ENCODE measurements at regions not wholly inside any gene's neighbourhood (a gene's known extent, or its start where the extent isn't known, plus 50 kb on each side); places are given as distances from the start of the nearest gene placed in this dataset.

- Mint-ChIP-seq H3K27ac (ENCODE audit: unreplicated experiment) (no peak overlapping the region), H3K9me3 (no peaks in the 10 kb centered on the region), H3K4me3 (no peak overlapping the region), H3K4me1 (no peaks in the 10 kb centered on the region), H3K36me3 (ENCODE audit: low read depth) (no peaks in the 10 kb centered on the region), H3K27me3 (ENCODE audit: low read depth) (no peaks in the 10 kb centered on the region)
- no peak for DNase-seq (ENCODE audit: low read depth, low spot score)
- TF ChIP-seq, protein P1, sequence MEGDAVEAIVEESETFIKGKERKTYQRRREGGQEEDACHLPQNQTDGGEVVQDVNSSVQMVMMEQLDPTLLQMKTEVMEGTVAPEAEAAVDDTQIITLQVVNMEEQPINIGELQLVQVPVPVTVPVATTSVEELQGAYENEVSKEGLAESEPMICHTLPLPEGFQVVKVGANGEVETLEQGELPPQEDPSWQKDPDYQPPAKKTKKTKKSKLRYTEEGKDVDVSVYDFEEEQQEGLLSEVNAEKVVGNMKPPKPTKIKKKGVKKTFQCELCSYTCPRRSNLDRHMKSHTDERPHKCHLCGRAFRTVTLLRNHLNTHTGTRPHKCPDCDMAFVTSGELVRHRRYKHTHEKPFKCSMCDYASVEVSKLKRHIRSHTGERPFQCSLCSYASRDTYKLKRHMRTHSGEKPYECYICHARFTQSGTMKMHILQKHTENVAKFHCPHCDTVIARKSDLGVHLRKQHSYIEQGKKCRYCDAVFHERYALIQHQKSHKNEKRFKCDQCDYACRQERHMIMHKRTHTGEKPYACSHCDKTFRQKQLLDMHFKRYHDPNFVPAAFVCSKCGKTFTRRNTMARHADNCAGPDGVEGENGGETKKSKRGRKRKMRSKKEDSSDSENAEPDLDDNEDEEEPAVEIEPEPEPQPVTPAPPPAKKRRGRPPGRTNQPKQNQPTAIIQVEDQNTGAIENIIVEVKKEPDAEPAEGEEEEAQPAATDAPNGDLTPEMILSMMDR (conservative IDR thresholded peaks at IDR 0.05), result no peak
These were observed 95.7 kb upstream of the C3orf80 start for GRCh38 chr3:160129459-160130061.

DNA sequence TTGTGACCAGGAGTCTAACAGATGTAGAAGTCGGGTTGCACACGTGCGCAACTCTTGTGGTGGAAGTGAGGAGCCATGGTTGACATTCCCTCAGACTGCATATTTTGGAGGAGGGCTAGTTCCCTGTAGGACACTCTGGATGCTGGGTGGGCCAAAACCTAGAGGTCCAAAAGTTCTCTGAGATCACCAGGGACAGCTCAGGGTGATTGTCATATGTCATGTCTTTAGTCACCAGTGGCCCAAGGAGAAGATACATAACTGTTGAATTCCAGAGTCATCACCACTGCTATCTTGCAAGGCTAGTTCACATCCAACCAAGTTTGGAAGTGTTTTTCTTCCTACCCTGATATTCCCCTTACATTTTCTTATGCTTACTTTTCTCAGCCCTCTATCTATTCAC, 95.2 kb upstream of the C3orf80 start:
- Mint-ChIP-seq H3K27ac (ENCODE audit: unreplicated experiment) (no peak overlapping the region), H3K4me1 (no peaks in the 10 kb centered on the region), H3K36me3 (ENCODE audit: low read depth) (no peaks in the 10 kb centered on the region), H3K4me3 (no peak overlapping the region), H3K27me3 (ENCODE audit: low read depth) (no peaks in the 10 kb centered on the region), H3K9me3 (no peaks in the 10 kb centered on the region)
- DNase-seq (ENCODE audit: low read depth, low spot score), result no peak
- TF ChIP-seq, protein P1 (conservative IDR thresholded peaks at IDR 0.05), result no peak

- Mint-ChIP-seq H3K27ac (ENCODE audit: unreplicated experiment) (no peak overlapping the region), H3K9me3 (no peaks in the 10 kb centered on the region), H3K36me3 (ENCODE audit: low read depth) (no peaks in the 10 kb centered on the region), H3K27me3 (ENCODE audit: low read depth) (no peaks in the 10 kb centered on the region), H3K4me3 (no peak overlapping the region), H3K4me1 (no peaks in the 10 kb centered on the region)
- no peak for DNase-seq (ENCODE audit: low read depth, low spot score)
- TF ChIP-seq, protein P1 (conservative IDR thresholded peaks at IDR 0.05), result no peak
These were observed 94.3 kb upstream of the C3orf80 start for GRCh38 chr3:160130950-160131349.

DNA sequence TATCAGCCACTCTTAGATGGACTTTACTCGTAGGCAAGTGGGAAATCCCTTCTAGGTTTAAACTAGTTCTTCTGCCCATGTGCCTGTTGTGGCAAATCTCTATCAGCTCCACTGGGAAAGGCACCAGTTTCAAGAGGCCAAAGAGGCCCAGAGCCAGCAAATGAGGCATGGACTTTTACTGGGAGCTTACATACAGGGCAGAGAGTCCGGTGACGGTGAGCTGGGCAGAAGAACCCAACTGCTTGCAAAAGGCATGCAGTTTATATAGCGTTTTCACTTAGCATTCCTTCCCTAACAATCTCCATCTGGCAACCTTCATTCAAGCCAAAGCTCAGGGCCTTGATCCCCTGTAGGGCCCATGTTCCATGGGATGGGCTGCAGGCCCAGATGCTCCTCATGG, 93.0 kb upstream of the C3orf80 start:
- Mint-ChIP-seq H3K4me1 (no peaks in the 10 kb centered on the region), H3K36me3 (ENCODE audit: low read depth) (no peaks in the 10 kb centered on the region), H3K4me3 (no peak overlapping the region), H3K27me3 (ENCODE audit: low read depth) (no peaks in the 10 kb centered on the region), H3K27ac (ENCODE audit: unreplicated experiment) (no peak overlapping the region), H3K9me3 (no peaks in the 10 kb centered on the region)
- TF ChIP-seq, protein P1 (conservative IDR thresholded peaks at IDR 0.05), result no peak
- no peak for DNase-seq (ENCODE audit: low read depth, low spot score)

DNA sequence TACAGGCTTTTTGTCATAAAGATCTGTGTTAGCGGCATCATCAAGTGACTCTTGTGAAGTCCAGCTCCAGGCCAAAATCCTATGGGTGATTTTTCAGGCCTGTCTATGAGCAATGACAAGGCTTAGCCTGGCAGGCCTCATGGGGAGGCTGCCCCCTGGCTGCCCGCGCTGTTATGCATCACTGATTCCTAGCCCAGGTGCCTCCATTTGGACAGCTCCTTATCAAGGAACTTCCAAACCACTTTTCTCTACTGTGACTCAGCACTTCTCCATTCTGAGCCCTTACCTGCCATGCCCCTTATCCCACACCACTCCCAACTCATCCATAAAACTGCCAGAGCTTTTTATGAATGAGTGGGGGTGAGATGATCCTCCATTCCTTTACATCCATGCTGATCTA, 91.5 kb upstream of the C3orf80 start:
- Mint-ChIP-seq H3K4me1 (no peaks in the 10 kb centered on the region), H3K27me3 (ENCODE audit: low read depth) (no peaks in the 10 kb centered on the region), H3K9me3 (no peaks in the 10 kb centered on the region), H3K36me3 (ENCODE audit: low read depth) (no peaks in the 10 kb centered on the region), H3K4me3 (no peak overlapping the region), H3K27ac (ENCODE audit: unreplicated experiment) (no peak overlapping the region)
- TF ChIP-seq, protein P1 (conservative IDR thresholded peaks at IDR 0.05), result no peak
- no peak for DNase-seq (ENCODE audit: low read depth, low spot score)

All from neural crest cell (in vitro differentiated cells).